Activated CD8-positive, alpha-beta memory T cell treated with anti-CD3 and anti-CD28 coated beads for 36 hours (primary cell): ENCODE measurements at regions not wholly inside any gene's neighbourhood (a gene's known extent, or its start where the extent isn't known, plus 50 kb on each side); places are given as distances from the start of the nearest gene placed in this dataset.

ENCODE experiments used
- CTCF ChIA-PET: fragments of 350-600 bp; sonication (Branson Sonifier 250); formaldehyde crosslinking; loops from one replicate; lab custom pipeline; 2021; ENCODE audit warnings: antibody characterized with exemption; lab: Charles Lee
- POLR2A ChIA-PET: fragments of 350-600 bp; sonication (Branson Sonifier 250); formaldehyde crosslinking; loops from one replicate; lab custom pipeline; 2021; ENCODE audit warnings: antibody characterized with exemption; lab: Charles Lee

GRCh38 chr4:138773321-138773720 lies 242.3 kb upstream of the NOCT start:
- POLR2A ChIA-PET = no interaction called here
- CTCF ChIA-PET = no interaction called here

GRCh38 chr4:138772366-138772765 lies 243.2 kb upstream of the NOCT start:
- ChIA-PET POLR2A (no interaction called here), CTCF (no interaction called here)

GRCh38 chr4:138770818-138771217 lies 244.8 kb upstream of the NOCT start:
- ChIA-PET CTCF (interaction anchor here (0.6 kb wide), 1 partner anchor 14 kb away, joined by 3 read pairs; no protein-coding TSS in a partner anchor), POLR2A (no interaction called here)

GRCh38 chr4:138766332-138766731 lies 249.2 kb upstream of the NOCT start:
- CTCF ChIA-PET = no interaction called here

GRCh38 chr4:138765442-138765841 lies 250.1 kb upstream of the NOCT start:
- ChIA-PET CTCF (no interaction called here), POLR2A (no interaction called here)

More at GRCh38 chr4:138766332-138766731, 249.2 kb upstream of the NOCT start:
- POLR2A ChIA-PET = no interaction called here

GRCh38 chr4:138761638-138762220 lies 253.9 kb upstream of the NOCT start:
- CTCF ChIA-PET = no interaction called here
- POLR2A ChIA-PET = no interaction called here

GRCh38 chr4:138759554-138759902 lies 256.1 kb upstream of the NOCT start:
- CTCF ChIA-PET = no interaction called here
- POLR2A ChIA-PET = no interaction called here

GRCh38 chr4:138758876-138759553 lies 256.6 kb upstream of the NOCT start:
- ChIA-PET CTCF (no interaction called here), POLR2A (no interaction called here)

- ChIA-PET POLR2A (no interaction called here), CTCF (no interaction called here)
These were observed 257.4 kb upstream of the NOCT start for GRCh38 chr4:138758196-138758595.

GRCh38 chr4:138757432-138757831 lies 258.1 kb upstream of the NOCT start:
- POLR2A ChIA-PET = no interaction called here
- CTCF ChIA-PET = no interaction called here

GRCh38 chr4:138756519-138756918 lies 259.1 kb upstream of the NOCT start:
- ChIA-PET POLR2A (no interaction called here), CTCF (no interaction called here)

- CTCF ChIA-PET = interaction anchor here (0.7 kb wide), 1 partner anchor 1066 kb away, joined by 4 read pairs; no protein-coding TSS in a partner anchor
- POLR2A ChIA-PET = no interaction called here
These were observed 264.3 kb upstream of the NOCT start for GRCh38 chr4:138751309-138751708.

- ChIA-PET CTCF (no interaction called here), POLR2A (no interaction called here)
These were observed 266.3 kb upstream of the NOCT start for GRCh38 chr4:138749303-138749702.

- CTCF ChIA-PET = no interaction called here
- POLR2A ChIA-PET = no interaction called here
These were observed 273.7 kb upstream of the NOCT start for GRCh38 chr4:138741766-138742377.

- CTCF ChIA-PET = no interaction called here
- POLR2A ChIA-PET = no interaction called here
These were observed 274.5 kb upstream of the NOCT start for GRCh38 chr4:138740816-138741745.

- CTCF ChIA-PET = no interaction called here
- POLR2A ChIA-PET = no interaction called here
These were observed 279.2 kb upstream of the NOCT start for GRCh38 chr4:138736362-138736761.

- ChIA-PET POLR2A (no interaction called here), CTCF (no interaction called here)
These were observed 280.8 kb upstream of the NOCT start for GRCh38 chr4:138734746-138735145.

- ChIA-PET POLR2A (no interaction called here), CTCF (no interaction called here)
These were observed 287.0 kb upstream of the NOCT start for GRCh38 chr4:138728566-138728965.

GRCh38 chr4:138727731-138728130 lies 287.9 kb upstream of the NOCT start:
- CTCF ChIA-PET = no interaction called here

GRCh38 chr4:138724530-138724929 lies 291.1 kb upstream of the NOCT start:
- ChIA-PET CTCF (no interaction called here), POLR2A (no interaction called here)

More at GRCh38 chr4:138727731-138728130, 287.9 kb upstream of the NOCT start:
- POLR2A ChIA-PET = no interaction called here
